ENCODE measurements at regions not wholly inside any gene's neighbourhood (a gene's known extent, or its start where the extent isn't known, plus 50 kb on each side); places are given as distances from the start of the nearest gene placed in this dataset.
"Not testable (repeated sequence)": the region's sequence is repeated elsewhere in the genome, so short reads cannot be mapped to it uniquely, and the experiment has no call there.

DNA sequence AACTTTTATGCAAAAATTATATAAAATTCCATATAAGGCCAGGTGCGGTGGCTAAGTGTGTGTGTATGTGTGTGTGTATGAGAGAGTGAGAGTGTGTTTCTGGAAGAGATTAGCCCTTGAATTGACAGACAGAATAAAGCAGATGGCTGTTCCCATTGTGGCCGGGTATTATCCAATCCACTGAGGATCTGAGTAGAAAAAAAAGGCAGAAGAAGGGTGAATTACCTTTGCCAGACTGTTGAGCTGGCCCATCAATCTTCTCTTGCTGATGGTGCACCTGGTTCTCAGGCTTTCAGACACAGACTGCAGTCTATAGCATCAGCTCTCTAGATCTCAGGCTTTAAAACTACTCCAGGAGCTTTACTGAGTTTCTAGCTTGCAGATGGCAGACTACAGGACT, 92.2 kb upstream of the SLIT2 start:
- H3K4me3 ChIP-seq (ENCODE audit: insufficient read depth, low read length, poor library complexity, severe bottlenecking): no peak overlapping the region
- H3K9me2 ChIP-seq (replicated peaks; ENCODE audit: insufficient read depth, low read length): no peaks in the 10 kb centered on the region
- TF ChIP-seq, protein P1, sequence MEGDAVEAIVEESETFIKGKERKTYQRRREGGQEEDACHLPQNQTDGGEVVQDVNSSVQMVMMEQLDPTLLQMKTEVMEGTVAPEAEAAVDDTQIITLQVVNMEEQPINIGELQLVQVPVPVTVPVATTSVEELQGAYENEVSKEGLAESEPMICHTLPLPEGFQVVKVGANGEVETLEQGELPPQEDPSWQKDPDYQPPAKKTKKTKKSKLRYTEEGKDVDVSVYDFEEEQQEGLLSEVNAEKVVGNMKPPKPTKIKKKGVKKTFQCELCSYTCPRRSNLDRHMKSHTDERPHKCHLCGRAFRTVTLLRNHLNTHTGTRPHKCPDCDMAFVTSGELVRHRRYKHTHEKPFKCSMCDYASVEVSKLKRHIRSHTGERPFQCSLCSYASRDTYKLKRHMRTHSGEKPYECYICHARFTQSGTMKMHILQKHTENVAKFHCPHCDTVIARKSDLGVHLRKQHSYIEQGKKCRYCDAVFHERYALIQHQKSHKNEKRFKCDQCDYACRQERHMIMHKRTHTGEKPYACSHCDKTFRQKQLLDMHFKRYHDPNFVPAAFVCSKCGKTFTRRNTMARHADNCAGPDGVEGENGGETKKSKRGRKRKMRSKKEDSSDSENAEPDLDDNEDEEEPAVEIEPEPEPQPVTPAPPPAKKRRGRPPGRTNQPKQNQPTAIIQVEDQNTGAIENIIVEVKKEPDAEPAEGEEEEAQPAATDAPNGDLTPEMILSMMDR (IDR thresholded peaks at IDR 0.05; ENCODE audit: insufficient read depth, low read length, poor library complexity, severe bottlenecking): no peak
- TF ChIP-seq EZH2phosphoT487 (conservative IDR thresholded peaks at IDR 0.05; ENCODE audit: low read length): no peak
- no peaks in the 10 kb centered on the region for H3K9me3 ChIP-seq (ENCODE audit: insufficient read depth, low read length)
- no peaks in the 10 kb centered on the region for H3K79me2 ChIP-seq (ENCODE audit: insufficient read depth, low read length)
- H3K27ac ChIP-seq (ENCODE audit: low read depth, low read length): no peak overlapping the region
- H4K20me1 ChIP-seq (ENCODE audit: low read depth, low read length): no peaks in the 10 kb centered on the region
- H2AFZ ChIP-seq (ENCODE audit: low read depth, low read length, severe bottlenecking): no peak overlapping the region
- H3K36me3 ChIP-seq (ENCODE audit: low read length): no peaks in the 10 kb centered on the region
- no peak overlapping the region for H3K9ac ChIP-seq (ENCODE audit: low read length)
- H3F3A ChIP-seq (ENCODE audit: insufficient read depth): no peaks in the 10 kb centered on the region
- no peak overlapping the region for H3K4me2 ChIP-seq (ENCODE audit: low read depth, low read length, poor library complexity, severe bottlenecking)
- H3K27me3 ChIP-seq (ENCODE audit: low read length): no peaks in the 10 kb centered on the region

DNA sequence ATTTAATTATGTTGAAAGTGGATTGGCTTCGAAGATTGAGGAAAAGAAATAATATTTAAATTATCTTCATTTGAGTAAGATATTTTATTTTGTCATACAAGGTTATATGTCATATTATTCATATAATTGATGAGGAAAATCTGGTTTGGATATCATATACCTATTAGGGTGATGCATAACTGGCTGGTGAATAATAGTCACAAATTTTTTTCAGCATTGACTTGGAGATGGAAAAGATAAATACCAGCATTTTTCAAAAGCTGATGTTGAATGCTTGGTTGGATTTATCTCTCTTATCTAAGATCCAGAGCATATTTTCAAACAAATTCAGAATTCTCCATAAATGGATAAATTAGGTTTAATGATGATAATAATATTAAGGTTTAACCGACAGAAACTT, 93.5 kb upstream of the SLIT2 start:
- Histone ChIP-seq H3F3A (ENCODE audit: insufficient read depth) (no peaks in the 10 kb centered on the region), H3K9ac (ENCODE audit: low read length) (no peak overlapping the region), H3K27ac (ENCODE audit: low read depth, low read length) (no peak overlapping the region), H3K9me3 (ENCODE audit: insufficient read depth, low read length) (no peaks in the 10 kb centered on the region), H3K4me2 (ENCODE audit: low read depth, low read length, poor library complexity, severe bottlenecking) (no peak overlapping the region), H3K27me3 (ENCODE audit: low read length) (no peaks in the 10 kb centered on the region), H3K36me3 (ENCODE audit: low read length) (no peaks in the 10 kb centered on the region), H3K79me2 (ENCODE audit: insufficient read depth, low read length) (no peaks in the 10 kb centered on the region), H3K9me2 (replicated peaks; ENCODE audit: insufficient read depth, low read length) (no peaks in the 10 kb centered on the region), H3K4me3 (ENCODE audit: insufficient read depth, low read length, poor library complexity, severe bottlenecking) (no peak overlapping the region), H4K20me1 (ENCODE audit: low read depth, low read length) (no peaks in the 10 kb centered on the region), H2AFZ (ENCODE audit: low read depth, low read length, severe bottlenecking) (no peak overlapping the region)
- TF ChIP-seq, protein P1 (IDR thresholded peaks at IDR 0.05; ENCODE audit: insufficient read depth, low read length, poor library complexity, severe bottlenecking): no peak
- no peak for TF ChIP-seq EZH2phosphoT487 (conservative IDR thresholded peaks at IDR 0.05; ENCODE audit: low read length)

DNA sequence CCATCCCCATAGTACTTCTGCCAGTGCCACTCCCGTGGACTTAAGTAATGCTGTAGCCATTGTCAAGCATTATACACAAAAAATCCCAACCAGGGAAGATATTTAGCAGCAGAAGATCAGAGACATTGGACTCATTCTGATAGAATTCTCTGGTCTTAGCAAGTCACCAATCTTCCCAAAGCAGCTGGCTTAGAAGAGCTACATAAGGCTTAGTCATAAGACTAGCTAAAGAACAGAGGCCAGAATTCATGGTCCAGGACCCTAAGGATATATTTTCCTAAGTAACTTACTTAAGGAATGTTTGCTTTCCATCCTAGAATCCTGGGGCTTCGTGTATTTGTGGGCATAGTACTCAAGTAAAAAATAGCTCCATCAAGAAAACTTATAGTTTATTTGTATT, 100.3 kb upstream of the SLIT2 start:
- Histone ChIP-seq H3K27me3 (ENCODE audit: low read length) (no peaks in the 10 kb centered on the region), H3K4me2 (ENCODE audit: low read depth, low read length, poor library complexity, severe bottlenecking) (no peak overlapping the region), H3K9me2 (replicated peaks; ENCODE audit: insufficient read depth, low read length) (no peaks in the 10 kb centered on the region), H3K79me2 (ENCODE audit: insufficient read depth, low read length) (no peaks in the 10 kb centered on the region), H3K27ac (ENCODE audit: low read depth, low read length) (no peak overlapping the region), H3K36me3 (ENCODE audit: low read length) (no peaks in the 10 kb centered on the region), H4K20me1 (ENCODE audit: low read depth, low read length) (no peaks in the 10 kb centered on the region), H2AFZ (ENCODE audit: low read depth, low read length, severe bottlenecking) (no peak overlapping the region), H3K9ac (ENCODE audit: low read length) (no peak overlapping the region), H3K9me3 (ENCODE audit: insufficient read depth, low read length) (no peaks in the 10 kb centered on the region), H3K4me3 (ENCODE audit: insufficient read depth, low read length, poor library complexity, severe bottlenecking) (no peak overlapping the region), H3F3A (ENCODE audit: insufficient read depth) (no peaks in the 10 kb centered on the region)
- TF ChIP-seq, protein P1 (IDR thresholded peaks at IDR 0.05; ENCODE audit: insufficient read depth, low read length, poor library complexity, severe bottlenecking): no peak
- no peak for TF ChIP-seq EZH2phosphoT487 (conservative IDR thresholded peaks at IDR 0.05; ENCODE audit: low read length)

DNA sequence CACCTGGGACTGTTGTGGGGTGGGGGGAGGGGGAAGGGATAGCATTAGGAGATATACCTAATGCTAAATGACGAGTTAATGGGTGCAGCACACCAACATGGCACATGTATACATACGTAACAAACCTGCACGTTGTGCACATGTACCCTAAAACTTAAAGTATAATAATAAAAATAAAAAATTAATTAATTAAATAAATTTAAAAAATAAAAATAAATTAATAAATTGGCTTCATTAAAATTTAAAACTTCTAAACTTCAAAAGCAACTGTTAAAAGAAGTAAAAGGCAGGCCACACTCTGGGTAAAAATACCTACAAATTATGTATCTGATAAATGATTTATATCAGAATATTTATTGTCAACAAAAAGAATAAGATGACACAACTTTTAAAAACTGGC, 102.6 kb upstream of the SLIT2 start:
- H3K9me3 ChIP-seq (ENCODE audit: insufficient read depth, low read length); H3K4me3 ChIP-seq (ENCODE audit: insufficient read depth, low read length, poor library complexity, severe bottlenecking); H3K9me2 ChIP-seq (replicated peaks; ENCODE audit: insufficient read depth, low read length); H3K27ac ChIP-seq (ENCODE audit: low read depth, low read length); H3K27me3 ChIP-seq (ENCODE audit: low read length); H3K9ac ChIP-seq (ENCODE audit: low read length); H2AFZ ChIP-seq (ENCODE audit: low read depth, low read length, severe bottlenecking); H4K20me1 ChIP-seq (ENCODE audit: low read depth, low read length); H3K79me2 ChIP-seq (ENCODE audit: insufficient read depth, low read length); H3K4me2 ChIP-seq (ENCODE audit: low read depth, low read length, poor library complexity, severe bottlenecking); H3K36me3 ChIP-seq (ENCODE audit: low read length); H3F3A ChIP-seq (ENCODE audit: insufficient read depth): not testable (repeated sequence)

Data from SU-DHL-6 (cell line).